Endodermal cell (in vitro differentiated cells): ENCODE measurements at regions not wholly inside any gene's neighbourhood (a gene's known extent, or its start where the extent isn't known, plus 50 kb on each side); places are given as distances from the start of the nearest gene placed in this dataset.

ENCODE experiments used
- DNase-seq: peaks from one replicate; pipeline ENCODE4 v3.0.0-alpha.2; 2017
- H3K27ac ChIP-seq: 2 replicates; pipeline ENCODE4 v1.5.1; 2013; ENCODE audit warnings: mild to moderate bottlenecking, low read depth, low read length, moderate library complexity
- H3K27me3 ChIP-seq: 2 replicates; pipeline ENCODE4 v1.6.1; 2013; ENCODE audit warnings: mild to moderate bottlenecking, low read length, moderate library complexity; ENCODE audit not compliant: insufficient read depth, control insufficient read depth, poor library complexity, severe bottlenecking
- H3K36me3 ChIP-seq: 2 replicates; pipeline ENCODE4 v1.7.0; 2013; ENCODE audit warnings: mild to moderate bottlenecking, low read length, moderate library complexity; ENCODE audit not compliant: control insufficient read depth, insufficient read depth
- H3K4me1 ChIP-seq: one replicate; pipeline ENCODE4 v1.7.0; 2013; ENCODE audit warnings: low read length; ENCODE audit not compliant: control insufficient read depth, insufficient read depth
- H3K4me3 ChIP-seq: 2 replicates; pipeline ENCODE4 v1.5.1; 2013; ENCODE audit warnings: mild to moderate bottlenecking, low read length, moderate library complexity
- H3K9ac ChIP-seq: 2 replicates; pipeline ENCODE4 v1.6.1; 2013; ENCODE audit warnings: mild to moderate bottlenecking, low read length, moderate library complexity; ENCODE audit not compliant: poor library complexity, severe bottlenecking; ENCODE audit errors: extremely low read depth
- H3K9me3 ChIP-seq: 2 replicates; pipeline ENCODE4 v1.6.1; 2013; ENCODE audit warnings: mild to moderate bottlenecking, low read length, moderate library complexity; ENCODE audit not compliant: control insufficient read depth
- H3K27ac Mint-ChIP-seq: 2 replicates; pipeline ENCODE4 v1.8.0; 2020; ENCODE audit warnings: mixed read lengths
- H3K27me3 Mint-ChIP-seq: 2 replicates; pipeline ENCODE4 v1.8.0; 2021; ENCODE audit warnings: mild to moderate bottlenecking, mixed read lengths; ENCODE audit not compliant: insufficient read depth
- H3K36me3 Mint-ChIP-seq: 2 replicates; pipeline ENCODE4 v1.8.0; 2020; ENCODE audit warnings: low read depth, mixed read lengths
- H3K4me1 Mint-ChIP-seq: 2 replicates; pipeline ENCODE4 v1.8.0; 2020; ENCODE audit warnings: mixed read lengths
- H3K4me3 Mint-ChIP-seq: 2 replicates; pipeline ENCODE4 v1.8.0; 2020; ENCODE audit warnings: mild to moderate bottlenecking, moderate library complexity, mixed read lengths
- H3K9me3 Mint-ChIP-seq: 2 replicates; pipeline ENCODE4 v1.8.0; 2020; ENCODE audit warnings: mild to moderate bottlenecking, mixed read lengths
- CTCF ChIP-seq: fragments of 200-600 bp; sonication (generic); conservative IDR thresholded peaks from 2 replicates; pipeline ENCODE4 v1.5.0; 2021; ENCODE audit warnings: antibody characterized with exemption, mild to moderate bottlenecking
- WGBS, 2 experiments: methylation state at CpG; one replicate each; pipeline versions ENCODE4 v1.1.5 to v1.1.7; 2013; ENCODE audit warnings: missing lambda C conversion rate in 2 of 2, mixed read lengths in 1 of 2; ENCODE audit not compliant: insufficient coverage in 1 of 2, insufficient read length in 1 of 2; 5-methylcytosine and 5-hydroxymethylcytosine counted together

- 93 to 97% methylated on average over 6 to 11 of the region's 11 CpGs for WGBS, 2 experiments
- Histone ChIP-seq H3K9ac (no peak overlapping the region), H3K27ac (no peak overlapping the region), H3K27me3 (no peaks in the 10 kb centered on the region), H3K9me3 (no peaks in the 10 kb centered on the region), H3K4me3 (no peak overlapping the region), H3K4me1 (peaks cover 5% of the 10 kb centered on the region), H3K36me3 (no peaks in the 10 kb centered on the region)
- no peaks in the 10 kb centered on the region for H3K36me3 Mint-ChIP-seq
- no peak for DNase-seq
- H3K4me3 Mint-ChIP-seq: no peak overlapping the region
- peaks cover 4% of the 10 kb centered on the region for H3K9me3 Mint-ChIP-seq
- no peak overlapping the region for H3K27ac Mint-ChIP-seq
- H3K27me3 Mint-ChIP-seq: peaks cover 32% of the 10 kb centered on the region
- TF ChIP-seq CTCF: no peak
- peaks cover 10% of the 10 kb centered on the region for H3K4me1 Mint-ChIP-seq
These were observed 85.4 kb downstream of the CD83 start for GRCh38 chr6:14202947-14203346.

- no peaks in the 10 kb centered on the region for H3K9me3 ChIP-seq
- peaks cover 15% of the 10 kb centered on the region for H3K4me1 Mint-ChIP-seq
- 93 to 100% methylated on average over 3 of the region's 3 CpGs for WGBS, 2 experiments
- no peak overlapping the region for H3K4me3 ChIP-seq
- no peaks in the 10 kb centered on the region for H3K36me3 Mint-ChIP-seq
- peaks cover 5% of the 10 kb centered on the region for H3K4me1 ChIP-seq
- no peaks in the 10 kb centered on the region for H3K36me3 ChIP-seq
- no peak overlapping the region for H3K9ac ChIP-seq
- DNase-seq: no peak
- no peak overlapping the region for H3K27ac ChIP-seq
- H3K9me3 Mint-ChIP-seq: no peaks in the 10 kb centered on the region
- peaks cover 24% of the 10 kb centered on the region for H3K27me3 Mint-ChIP-seq
- no peak for TF ChIP-seq CTCF
- H3K27ac Mint-ChIP-seq: no peak overlapping the region
- no peaks in the 10 kb centered on the region for H3K27me3 ChIP-seq
- no peak overlapping the region for H3K4me3 Mint-ChIP-seq
These were observed 88.8 kb downstream of the CD83 start for GRCh38 chr6:14206391-14206790.

GRCh38 chr6:14207448-14207847 lies 89.9 kb downstream of the CD83 start:
- H3K9ac ChIP-seq: no peak overlapping the region
- H3K36me3 Mint-ChIP-seq: no peaks in the 10 kb centered on the region
- WGBS, 2 experiments: 89 to 92% methylated on average over 1 of the region's 1 CpG
- H3K9me3 ChIP-seq: no peaks in the 10 kb centered on the region
- H3K9me3 Mint-ChIP-seq: no peaks in the 10 kb centered on the region
- H3K4me3 ChIP-seq: no peak overlapping the region
- no peak for DNase-seq
- TF ChIP-seq CTCF: no peak
- no peak overlapping the region for H3K4me3 Mint-ChIP-seq
- no peaks in the 10 kb centered on the region for H3K27me3 ChIP-seq
- peaks cover 12% of the 10 kb centered on the region for H3K4me1 ChIP-seq
- peaks cover 23% of the 10 kb centered on the region for H3K4me1 Mint-ChIP-seq
- peaks cover 20% of the 10 kb centered on the region for H3K27me3 Mint-ChIP-seq
- H3K27ac ChIP-seq: no peak overlapping the region
- H3K27ac Mint-ChIP-seq: no peak overlapping the region
- H3K36me3 ChIP-seq: no peaks in the 10 kb centered on the region
